Karpas-422 (cell line): ENCODE measurements at regions not wholly inside any gene's neighbourhood (a gene's known extent, or its start where the extent isn't known, plus 50 kb on each side); places are given as distances from the start of the nearest gene placed in this dataset.

Experiments
- DNase-seq: peaks from one replicate; pipeline ENCODE4 v3.0.0-alpha.2; 2015
- H2AFZ ChIP-seq: fragments of 200-600 bp; sonication (generic); 2 replicates; pipeline ENCODE4 v1.6.1; 2014; ENCODE audit warnings: antibody characterized with exemption, low read length, mixed read lengths
- H3K27ac ChIP-seq: fragments of 200-600 bp; sonication (generic); 2 replicates; pipeline ENCODE4 v1.5.1; 2014; ENCODE audit warnings: mild to moderate bottlenecking, low read length, moderate library complexity
- H3K27me3 ChIP-seq: fragments of 200-600 bp; sonication (generic); 2 replicates; pipeline ENCODE4 v1.6.1; 2014; ENCODE audit warnings: low read length, mixed read lengths
- H3K36me3 ChIP-seq: fragments of 200-600 bp; sonication (generic); 2 replicates; pipeline ENCODE4 v1.6.1; 2014; ENCODE audit warnings: low read length, mixed read lengths; ENCODE audit not compliant: insufficient read depth
- H3K4me1 ChIP-seq: fragments of 200-600 bp; sonication (generic); 2 replicates; pipeline ENCODE4 v1.6.1; 2014; ENCODE audit warnings: mild to moderate bottlenecking, low read length, mixed read lengths
- H3K4me2 ChIP-seq: fragments of 200-600 bp; sonication (generic); 2 replicates; pipeline ENCODE4 v1.6.1; 2014; ENCODE audit warnings: low read length, low read depth, mild to moderate bottlenecking; ENCODE audit not compliant: poor library complexity, severe bottlenecking
- H3K4me3 ChIP-seq: fragments of 200-600 bp; sonication (generic); 2 replicates; pipeline ENCODE4 v1.5.1; 2014; ENCODE audit warnings: mild to moderate bottlenecking, antibody characterized with exemption, low read length, mixed read lengths
- H3K79me2 ChIP-seq: fragments of 200-600 bp; sonication (generic); 2 replicates; pipeline ENCODE4 v1.6.1; 2014; ENCODE audit warnings: mild to moderate bottlenecking, low read length, mixed read lengths
- H3K9ac ChIP-seq: fragments of 200-600 bp; sonication (generic); 2 replicates; pipeline ENCODE4 v1.6.0; 2014; ENCODE audit warnings: low read length
- H3K9me2 ChIP-seq: fragments of 200-600 bp; sonication (generic), shearing (Covaris generic); replicated peaks from 2 replicates; pipeline ENCODE4 v1.6.0; 2014; ENCODE audit warnings: mild to moderate bottlenecking, low read length, moderate library complexity; ENCODE audit not compliant: insufficient read depth
- H3K9me3 ChIP-seq: fragments of 300-700, 200-600 bp; sonication (generic); 2 replicates; pipeline ENCODE4 v1.6.1; 2014; ENCODE audit warnings: low read length, mixed read lengths
- H4K20me1 ChIP-seq: fragments of 200-600 bp; sonication (generic); 2 replicates; pipeline ENCODE4 v1.6.1; 2014; ENCODE audit warnings: mild to moderate bottlenecking, antibody characterized with exemption, low read length, low read depth; ENCODE audit not compliant: insufficient read depth

GRCh38 chr3:22475665-22476240, 724.7 kb upstream of the ZNF385D start:
- no peak for DNase-seq
- Histone ChIP-seq H3K9me3 (peaks cover 5% of the 10 kb centered on the region; the same call in 1 of the 2 replicates), H3K27ac (no peak overlapping the region), H3K4me3 (no peak overlapping the region), H3K9ac (no peak overlapping the region), H3K79me2 (no peaks in the 10 kb centered on the region), H4K20me1 (no peaks in the 10 kb centered on the region), H3K4me1 (no peaks in the 10 kb centered on the region), H2AFZ (no peak overlapping the region), H3K4me2 (no peak overlapping the region), H3K9me2 (no peaks in the 10 kb centered on the region), H3K27me3 (no peaks in the 10 kb centered on the region), H3K36me3 (no peaks in the 10 kb centered on the region)

- Histone ChIP-seq H3K79me2 (no peaks in the 10 kb centered on the region), H3K36me3 (no peaks in the 10 kb centered on the region), H3K9me3 (peaks cover 5% of the 10 kb centered on the region; the same call in 1 of the 2 replicates)
Observed at GRCh38 chr3:22476976-22477375, 726.0 kb upstream of the ZNF385D start.

GRCh38 chr3:22485954-22486353, 717.2 kb upstream of the UBE2E2 start:
- no peak overlapping the region for H3K27ac ChIP-seq
- no peaks in the 10 kb centered on the region for H3K27me3 ChIP-seq

More at GRCh38 chr3:22476976-22477375, 726.0 kb upstream of the ZNF385D start:
- no peaks in the 10 kb centered on the region for H4K20me1 ChIP-seq
- H3K9ac ChIP-seq: no peak overlapping the region
- no peaks in the 10 kb centered on the region for H3K27me3 ChIP-seq
- no peak for DNase-seq
- H3K4me2 ChIP-seq: no peak overlapping the region
- H2AFZ ChIP-seq: no peak overlapping the region
- no peak overlapping the region for H3K4me3 ChIP-seq
- no peaks in the 10 kb centered on the region for H3K4me1 ChIP-seq
- no peaks in the 10 kb centered on the region for H3K9me2 ChIP-seq
- no peak overlapping the region for H3K27ac ChIP-seq

GRCh38 chr3:22490747-22491146, 712.4 kb upstream of the UBE2E2 start:
- H3K4me2 ChIP-seq: no peak overlapping the region
- H3K4me1 ChIP-seq: no peaks in the 10 kb centered on the region
- H3K27ac ChIP-seq: no peak overlapping the region
- no peak overlapping the region for H2AFZ ChIP-seq
- H3K9me2 ChIP-seq: no peaks in the 10 kb centered on the region
- H3K4me3 ChIP-seq: no peak overlapping the region
- H3K36me3 ChIP-seq: no peaks in the 10 kb centered on the region
- DNase-seq: no peak
- H4K20me1 ChIP-seq: no peaks in the 10 kb centered on the region
- H3K9me3 ChIP-seq: peaks cover 8% of the 10 kb centered on the region
- H3K9ac ChIP-seq: no peak overlapping the region
- no peaks in the 10 kb centered on the region for H3K79me2 ChIP-seq
- no peaks in the 10 kb centered on the region for H3K27me3 ChIP-seq

More at GRCh38 chr3:22485954-22486353, 717.2 kb upstream of the UBE2E2 start:
- Histone ChIP-seq H3K4me2 (no peak overlapping the region), H4K20me1 (no peaks in the 10 kb centered on the region), H3K79me2 (no peaks in the 10 kb centered on the region), H2AFZ (no peak overlapping the region), H3K4me3 (no peak overlapping the region), H3K9ac (no peak overlapping the region), H3K36me3 (no peaks in the 10 kb centered on the region), H3K9me2 (no peaks in the 10 kb centered on the region), H3K9me3 (peaks cover 5% of the 10 kb centered on the region), H3K4me1 (no peaks in the 10 kb centered on the region)
- DNase-seq: no peak

- H3K9me2 ChIP-seq: no peaks in the 10 kb centered on the region
- no peaks in the 10 kb centered on the region for H3K27me3 ChIP-seq
- no peak overlapping the region for H3K4me3 ChIP-seq
- no peak overlapping the region for H2AFZ ChIP-seq
- no peak overlapping the region for H3K27ac ChIP-seq
- DNase-seq: no peak
- H3K36me3 ChIP-seq: no peaks in the 10 kb centered on the region
- no peaks in the 10 kb centered on the region for H4K20me1 ChIP-seq
- no peak overlapping the region for H3K4me2 ChIP-seq
- no peak overlapping the region for H3K9ac ChIP-seq
- H3K9me3 ChIP-seq: peaks cover 8% of the 10 kb centered on the region
- no peaks in the 10 kb centered on the region for H3K4me1 ChIP-seq
- no peaks in the 10 kb centered on the region for H3K79me2 ChIP-seq
Observed at GRCh38 chr3:22491344-22491743, 711.8 kb upstream of the UBE2E2 start.

- no peak overlapping the region for H3K4me2 ChIP-seq
- H3K4me1 ChIP-seq: no peaks in the 10 kb centered on the region
- H3K9ac ChIP-seq: no peak overlapping the region
- H2AFZ ChIP-seq: no peak overlapping the region
- H3K27me3 ChIP-seq: no peaks in the 10 kb centered on the region
- H3K79me2 ChIP-seq: no peaks in the 10 kb centered on the region
- no peak overlapping the region for H3K27ac ChIP-seq
- H3K9me3 ChIP-seq: peaks cover 8% of the 10 kb centered on the region
- no peaks in the 10 kb centered on the region for H3K9me2 ChIP-seq
- H3K36me3 ChIP-seq: no peaks in the 10 kb centered on the region
- H4K20me1 ChIP-seq: no peaks in the 10 kb centered on the region
- H3K4me3 ChIP-seq: no peak overlapping the region
- no peak for DNase-seq
Observed at GRCh38 chr3:22492342-22492741, 710.8 kb upstream of the UBE2E2 start.

GRCh38 chr3:22495241-22495640, 707.9 kb upstream of the UBE2E2 start:
- H3K79me2 ChIP-seq: no peaks in the 10 kb centered on the region
- H3K27ac ChIP-seq: no peak overlapping the region
- no peaks in the 10 kb centered on the region for H4K20me1 ChIP-seq
- no peaks in the 10 kb centered on the region for H3K27me3 ChIP-seq
- H3K9ac ChIP-seq: no peak overlapping the region
- no peaks in the 10 kb centered on the region for H3K36me3 ChIP-seq
- no peaks in the 10 kb centered on the region for H3K9me2 ChIP-seq
- H3K4me2 ChIP-seq: no peak overlapping the region
- no peak overlapping the region for H3K4me3 ChIP-seq
- no peaks in the 10 kb centered on the region for H3K4me1 ChIP-seq
- DNase-seq: no peak
- H2AFZ ChIP-seq: no peak overlapping the region
- H3K9me3 ChIP-seq: peaks cover 11% of the 10 kb centered on the region

- no peaks in the 10 kb centered on the region for H3K27me3 ChIP-seq
- H3K9ac ChIP-seq: no peak overlapping the region
- no peak overlapping the region for H3K27ac ChIP-seq
- H2AFZ ChIP-seq: no peak overlapping the region
- no peak overlapping the region for H3K4me3 ChIP-seq
- no peaks in the 10 kb centered on the region for H4K20me1 ChIP-seq
- H3K4me2 ChIP-seq: no peak overlapping the region
- H3K4me1 ChIP-seq: no peaks in the 10 kb centered on the region
- no peaks in the 10 kb centered on the region for H3K36me3 ChIP-seq
- peaks cover 11% of the 10 kb centered on the region for H3K9me3 ChIP-seq
- H3K79me2 ChIP-seq: no peaks in the 10 kb centered on the region
- H3K9me2 ChIP-seq: no peaks in the 10 kb centered on the region
- no peak for DNase-seq
Observed at GRCh38 chr3:22495791-22496190, 707.3 kb upstream of the UBE2E2 start.
